Endothelial cell of umbilical vein (primary cell): ENCODE measurements at regions not wholly inside any gene's neighbourhood (a gene's known extent, or its start where the extent isn't known, plus 50 kb on each side); places are given as distances from the start of the nearest gene placed in this dataset.

Source experiments
- BruUV-seq: library from RNA; stranded (reverse); fragments of 400-500 nt; replicated peaks from 2 replicates; lab custom pipeline; 2021; lab: Mats Ljungman, UMichigan
- CTCF ChIA-PET: fragments of 300-600, 350-600 bp; sonication (Branson Sonifier 250); formaldehyde crosslinking; loops from one replicate; lab custom pipeline; 2021; ENCODE audit warnings: antibody characterized with exemption, inconsistent platforms; lab: Charles Lee
- POLR2A ChIA-PET: fragments of 300-600, 350-600 bp; sonication (Branson Sonifier 250); formaldehyde crosslinking; loops from one replicate; lab custom pipeline; 2021; ENCODE audit warnings: antibody characterized with exemption, inconsistent platforms; lab: Charles Lee
- DNase-seq: peaks from one replicate; pipeline ENCODE4 v3.0.0-alpha.2; 2011; ENCODE audit warnings: low read depth, low spot score
- FAIRE-seq: peaks from 2 replicates; lab custom pipeline; 2011; peaks lifted over from hg19 to GRCh38; lab: Jason Lieb, UNC
- H2AFZ ChIP-seq: 2 replicates; pipeline ENCODE4 v1.6.0; 2012; ENCODE audit warnings: low read depth, low read length, control low read depth, inconsistent platforms
- H3K27ac ChIP-seq: 2 replicates; pipeline ENCODE4 v1.5.1; 2011; ENCODE audit warnings: low read depth, mild to moderate bottlenecking, control low read depth, low read length, moderate library complexity; ENCODE audit not compliant: insufficient read depth
- H3K27me3 ChIP-seq, 2 experiments: 2 replicates each; pipeline versions ENCODE4 v1.6.0 to v1.6.1; 2011; ENCODE audit warnings: low read length in 2 of 2, mixed read lengths in 1 of 2; ENCODE audit not compliant: control insufficient read depth in 2 of 2, insufficient read depth in 2 of 2
- H3K36me3 ChIP-seq, 2 experiments: 2 replicates in 1 of 2; 3 replicates in 1 of 2; pipeline ENCODE4 v1.5.1; 2011; ENCODE audit warnings: low read length in 2 of 2, mild to moderate bottlenecking in 1 of 2, moderate library complexity in 1 of 2; ENCODE audit not compliant: control insufficient read depth in 2 of 2, insufficient read depth in 2 of 2; ENCODE audit errors: extremely low read depth in 1 of 2
- H3K4me1 ChIP-seq: 3 replicates; pipeline ENCODE4 v1.5.1; 2011; ENCODE audit warnings: mild to moderate bottlenecking, low read length; ENCODE audit not compliant: control insufficient read depth, insufficient read depth; ENCODE audit errors: extremely low read depth
- H3K4me2 ChIP-seq: 2 replicates; pipeline ENCODE4 v1.6.1; 2011; ENCODE audit warnings: low read length, control low read depth, mixed read lengths; ENCODE audit not compliant: insufficient read depth
- H3K4me3 ChIP-seq, 3 experiments: fragments of 200-600 bp in 1 of 3; sonication (generic), shearing (Covaris generic) in 1 of 3; replicated peaks in 1 of 3; 2 replicates each; pipeline ENCODE4 v1.5.1; 2011 to 2016; ENCODE audit warnings: control low read depth in 3 of 3, low read length in 3 of 3, mild to moderate bottlenecking in 2 of 3, inconsistent platforms in 1 of 3, low read depth in 1 of 3, moderate library complexity in 1 of 3; ENCODE audit not compliant: insufficient read depth in 1 of 3
- H3K79me2 ChIP-seq: 2 replicates; pipeline ENCODE4 v1.6.0; 2012; ENCODE audit warnings: low read length, inconsistent platforms; ENCODE audit not compliant: control insufficient read depth, insufficient read depth
- H3K9ac ChIP-seq: replicated peaks from 2 replicates; pipeline ENCODE3; 2011; ENCODE audit warnings: low read length, control low read depth; ENCODE audit not compliant: insufficient read depth; ENCODE audit errors: extremely low read depth
- H3K9me1 ChIP-seq: replicated peaks from 3 replicates; pipeline ENCODE4 v1.6.0; 2011; ENCODE audit warnings: mild to moderate bottlenecking, low read length; ENCODE audit not compliant: control insufficient read depth, insufficient read depth; ENCODE audit errors: extremely low read depth
- H3K9me3 ChIP-seq: replicated peaks from 2 replicates; pipeline ENCODE4 v1.5.1; 2012; ENCODE audit warnings: low read length, inconsistent platforms; ENCODE audit not compliant: control insufficient read depth, insufficient read depth
- H4K20me1 ChIP-seq: replicated peaks from 2 replicates; pipeline ENCODE3; 2011; ENCODE audit warnings: mild to moderate bottlenecking, low read length; ENCODE audit not compliant: control insufficient read depth, insufficient read depth; ENCODE audit errors: extremely low read depth
- EZH2 ChIP-seq: IDR thresholded peaks from 2 replicates; pipeline ENCODE4 v1.6.1; 2012; ENCODE audit warnings: borderline replicate concordance, low read depth, mild to moderate bottlenecking, moderate library complexity, low read length, inconsistent platforms; ENCODE audit not compliant: severe bottlenecking
- FOS ChIP-seq: IDR thresholded peaks from 2 replicates; pipeline ENCODE4 v1.6.1; 2011; ENCODE audit warnings: mild to moderate bottlenecking, low read length, moderate library complexity, borderline replicate concordance; ENCODE audit not compliant: insufficient read depth
- GATA2 ChIP-seq: IDR thresholded peaks from 2 replicates; pipeline ENCODE4 v1.7.0; 2011; ENCODE audit warnings: low read depth, mild to moderate bottlenecking, moderate library complexity, mixed read lengths, low read length; ENCODE audit not compliant: insufficient read length, insufficient read depth
- JUN ChIP-seq: IDR thresholded peaks from 2 replicates; pipeline ENCODE4 v1.6.1; 2011; ENCODE audit warnings: borderline replicate concordance, low read depth; ENCODE audit not compliant: insufficient read length, insufficient read depth
- MYC ChIP-seq: IDR thresholded peaks from one replicate; pipeline ENCODE4 v1.6.1; 2011; ENCODE audit warnings: mild to moderate bottlenecking, low read depth, low read length
- POLR2A ChIP-seq: IDR thresholded peaks from 2 replicates; pipeline ENCODE4 v1.6.1; 2012; ENCODE audit warnings: low read depth, mild to moderate bottlenecking, control low read depth, low read length
- POLR2AphosphoS5 ChIP-seq: IDR thresholded peaks from 2 replicates; pipeline ENCODE4 v1.6.1; 2012; ENCODE audit warnings: low read depth, mild to moderate bottlenecking, control low read depth, low read length, moderate library complexity; ENCODE audit not compliant: insufficient read depth
- dilution Hi-C: fragments of 300-500 bp; cut with MboI; formaldehyde crosslinking; loops from one replicate; pipeline ENCODE4 v1.15.0; 2019; ENCODE audit warnings: low sequenced_read_pairs; ENCODE audit not compliant: extremely low pct_ligation_motif_present
- intact Hi-C: fragments of 100-400 bp; cut with micrococcal nuclease; formaldehyde crosslinking; loops from one replicate; pipeline ENCODE4 v1.10.0; 2022
- TF ChIP-seq, protein P1 (sequence below), 2 donors: IDR thresholded peaks; 1 replicate in 1 of 2; 2 replicates in 1 of 2; pipeline ENCODE4 v1.5.1; 2011; ENCODE audit warnings: low read length in 2 of 2, mild to moderate bottlenecking in 2 of 2, moderate library complexity in 2 of 2, control low read depth in 1 of 2, inconsistent platforms in 1 of 2, low read depth in 1 of 2; ENCODE audit not compliant: insufficient read depth in 1 of 2; ENCODE audit errors: extremely low read depth in 1 of 2
- TF ChIP-seq, protein P2 (sequence below): IDR thresholded peaks from 2 replicates; pipeline ENCODE4 v1.6.1; 2011; ENCODE audit not compliant: insufficient read depth, insufficient read length

DNA sequence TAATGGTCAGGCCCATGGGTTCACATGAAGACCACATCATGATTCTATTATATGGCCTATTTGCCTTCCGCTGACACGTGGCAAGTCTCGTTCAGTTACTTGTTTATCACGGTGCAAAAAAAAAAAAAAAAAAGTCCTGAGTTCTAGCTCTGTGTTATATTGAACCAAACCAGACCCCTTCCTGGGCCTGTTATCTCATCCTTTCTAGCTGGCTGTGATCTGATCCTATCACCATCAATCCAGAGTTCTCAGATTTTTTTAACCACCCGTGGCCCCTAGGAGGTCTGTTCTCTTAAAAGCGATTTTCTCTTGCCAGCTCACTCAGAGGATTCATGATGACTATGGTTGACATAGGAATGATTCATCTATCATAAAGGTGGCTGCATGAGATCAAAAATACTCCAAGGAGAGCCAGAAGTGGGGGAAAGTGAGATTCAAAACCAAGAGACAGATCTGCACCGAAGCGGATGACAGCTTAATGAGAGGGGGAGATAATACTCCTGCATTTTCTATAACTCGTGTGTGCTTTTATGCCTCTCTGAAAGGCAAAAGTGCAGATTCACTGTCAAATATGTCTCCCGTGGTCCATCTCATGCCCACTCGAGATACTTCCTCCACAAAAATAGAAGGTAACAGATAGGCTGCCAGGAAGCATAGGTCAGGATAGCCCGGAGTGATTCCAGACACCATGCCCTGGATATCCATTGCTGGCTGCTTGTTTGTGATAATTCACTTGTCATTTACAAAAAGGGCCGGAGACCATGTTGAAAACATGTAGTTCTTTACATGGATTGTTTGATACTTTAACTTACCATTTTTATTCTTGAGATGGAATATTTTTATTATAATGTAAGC, 505.7 kb upstream of the KLHL29 start:
- no peak for FAIRE-seq
- Histone ChIP-seq H3K9ac (no peak overlapping the region), H3K4me3 (no peak overlapping the region), H3K9me3 (peaks cover 3% of the 10 kb centered on the region), H4K20me1 (no peaks in the 10 kb centered on the region), H3K27ac (no peak overlapping the region), H3K36me3 (no peaks in the 10 kb centered on the region), H3K79me2 (no peaks in the 10 kb centered on the region), H3K4me2 (no peak overlapping the region), H2AFZ (no peak overlapping the region), H3K27me3 (no peaks in the 10 kb centered on the region), H3K9me1 (no peaks in the 10 kb centered on the region), H3K4me1 (no peaks in the 10 kb centered on the region)
- CTCF ChIA-PET, result no interaction called here
- dilution Hi-C loops, result no loop called here
- POLR2A ChIA-PET, result no interaction called here
- intact Hi-C loops, result no loop called here
- TF ChIP-seq EZH2 (no peak), POLR2A (no peak), MYC (no peak), FOS (no peak), JUN (no peak), POLR2AphosphoS5 (no peak), GATA2 (no peak)
- TF ChIP-seq, protein P1, sequence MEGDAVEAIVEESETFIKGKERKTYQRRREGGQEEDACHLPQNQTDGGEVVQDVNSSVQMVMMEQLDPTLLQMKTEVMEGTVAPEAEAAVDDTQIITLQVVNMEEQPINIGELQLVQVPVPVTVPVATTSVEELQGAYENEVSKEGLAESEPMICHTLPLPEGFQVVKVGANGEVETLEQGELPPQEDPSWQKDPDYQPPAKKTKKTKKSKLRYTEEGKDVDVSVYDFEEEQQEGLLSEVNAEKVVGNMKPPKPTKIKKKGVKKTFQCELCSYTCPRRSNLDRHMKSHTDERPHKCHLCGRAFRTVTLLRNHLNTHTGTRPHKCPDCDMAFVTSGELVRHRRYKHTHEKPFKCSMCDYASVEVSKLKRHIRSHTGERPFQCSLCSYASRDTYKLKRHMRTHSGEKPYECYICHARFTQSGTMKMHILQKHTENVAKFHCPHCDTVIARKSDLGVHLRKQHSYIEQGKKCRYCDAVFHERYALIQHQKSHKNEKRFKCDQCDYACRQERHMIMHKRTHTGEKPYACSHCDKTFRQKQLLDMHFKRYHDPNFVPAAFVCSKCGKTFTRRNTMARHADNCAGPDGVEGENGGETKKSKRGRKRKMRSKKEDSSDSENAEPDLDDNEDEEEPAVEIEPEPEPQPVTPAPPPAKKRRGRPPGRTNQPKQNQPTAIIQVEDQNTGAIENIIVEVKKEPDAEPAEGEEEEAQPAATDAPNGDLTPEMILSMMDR (IDR thresholded peaks at IDR 0.05; ENCODE audit: extremely low read depth in 1 of 2, insufficient read depth in 1 of 2, low read depth in 1 of 2, low read length in 2 of 2), result no peak
- TF ChIP-seq, protein P2, sequence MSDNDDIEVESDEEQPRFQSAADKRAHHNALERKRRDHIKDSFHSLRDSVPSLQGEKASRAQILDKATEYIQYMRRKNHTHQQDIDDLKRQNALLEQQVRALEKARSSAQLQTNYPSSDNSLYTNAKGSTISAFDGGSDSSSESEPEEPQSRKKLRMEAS, result no peak
- BruUV-seq, result no TSS peak
- no peak for DNase-seq
